ENCODE measurements at regions not wholly inside any gene's neighbourhood (a gene's known extent, or its start where the extent isn't known, plus 50 kb on each side); places are given as distances from the start of the nearest gene placed in this dataset.
A peak's percentile ranks its signal among the peaks of the same experiment; 100 is the strongest.
"Not testable (repeated sequence)": the region's sequence is repeated elsewhere in the genome, so short reads cannot be mapped to it uniquely, and the experiment has no call there.

- DNase-seq = no peak
Observed at GRCh38 chr16:86716649-86717048, 138.3 kb downstream of the FOXL1 start.

- no peak for DNase-seq
Observed at GRCh38 chr16:86718118-86718517, 139.8 kb downstream of the FOXL1 start.

- peak; percentile 24 for DNase-seq
Observed at GRCh38 chr16:86722970-86723369, 144.6 kb downstream of the FOXL1 start.

GRCh38 chr16:86723689-86724088 lies 145.3 kb downstream of the FOXL1 start:
- DNase-seq = no peak

- no peak for DNase-seq
Observed at GRCh38 chr16:86725401-86725800, 147.1 kb downstream of the FOXL1 start.

GRCh38 chr16:86726340-86726739 lies 148.0 kb downstream of the FOXL1 start:
- DNase-seq = no peak

GRCh38 chr16:86727131-86727530 lies 148.8 kb downstream of the FOXL1 start:
- no peak for DNase-seq

- no peak for DNase-seq
Observed at GRCh38 chr16:86727632-86728031, 149.3 kb downstream of the FOXL1 start.

- no peak for DNase-seq
Observed at GRCh38 chr16:86729686-86730085, 151.3 kb downstream of the FOXL1 start.

- DNase-seq = no peak
Observed at GRCh38 chr16:86730086-86730485, 151.7 kb downstream of the FOXL1 start.

GRCh38 chr16:86730597-86730996 lies 152.2 kb downstream of the FOXL1 start:
- no peak for DNase-seq

- peak; percentile 29 for DNase-seq
Observed at GRCh38 chr16:86732621-86733295, 154.4 kb downstream of the FOXL1 start.

- no peak for DNase-seq
Observed at GRCh38 chr16:86733546-86734254, 155.4 kb downstream of the FOXL1 start.

GRCh38 chr16:86734543-86735460 lies 156.5 kb downstream of the FOXL1 start:
- DNase-seq = no peak

- no peak for DNase-seq
Observed at GRCh38 chr16:86735727-86736126, 157.4 kb downstream of the FOXL1 start.

- DNase-seq = no peak
Observed at GRCh38 chr16:86736502-86736901, 158.2 kb downstream of the FOXL1 start.

- DNase-seq = no peak
Observed at GRCh38 chr16:86737083-86737482, 158.7 kb downstream of the FOXL1 start.

GRCh38 chr16:86738322-86738721 lies 160.0 kb downstream of the FOXL1 start:
- DNase-seq = not testable (repeated sequence)

- DNase-seq = no peak
Observed at GRCh38 chr16:86739178-86739577, 160.8 kb downstream of the FOXL1 start.

GRCh38 chr16:86739808-86740207 lies 161.5 kb downstream of the FOXL1 start:
- DNase-seq = no peak

- DNase-seq = no peak
Observed at GRCh38 chr16:86740298-86740697, 161.9 kb downstream of the FOXL1 start.

- DNase-seq = peak; percentile 97
Observed at GRCh38 chr16:86740906-86741799, 162.8 kb downstream of the FOXL1 start.

Measured in fibroblast of skin of scalp (primary cell).